GM19035 (cell line): ENCODE measurements at regions not wholly inside any gene's neighbourhood (a gene's known extent, or its start where the extent isn't known, plus 50 kb on each side); places are given as distances from the start of the nearest gene placed in this dataset.

Experiments
- ATAC-seq: cut with Tn5 transposase; IDR thresholded peaks from one replicate; pipeline ENCODE4 v1.9.1; 2021; ENCODE audit not compliant: unreplicated experiment

DNA sequence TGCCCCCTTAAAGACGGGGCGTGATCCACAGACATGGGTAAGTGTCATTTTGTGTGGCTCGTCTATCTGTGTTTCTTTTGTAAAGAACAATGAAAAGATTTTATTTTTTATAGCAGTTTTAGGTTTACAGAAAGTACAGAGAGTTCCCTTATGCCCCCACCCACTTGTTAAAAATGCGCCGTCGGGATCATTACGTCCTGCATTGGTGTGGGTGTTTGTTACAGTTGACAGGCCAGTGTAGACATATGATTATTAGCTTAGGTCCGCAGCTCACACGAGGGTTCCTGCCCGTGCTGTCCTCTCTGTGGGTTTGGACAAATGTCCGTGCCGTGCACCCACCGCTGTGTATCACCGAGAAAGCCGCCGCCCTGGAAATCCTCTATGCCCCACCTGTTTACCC, 50.5 kb downstream of the RGS12 start:
- no peak for ATAC-seq

DNA sequence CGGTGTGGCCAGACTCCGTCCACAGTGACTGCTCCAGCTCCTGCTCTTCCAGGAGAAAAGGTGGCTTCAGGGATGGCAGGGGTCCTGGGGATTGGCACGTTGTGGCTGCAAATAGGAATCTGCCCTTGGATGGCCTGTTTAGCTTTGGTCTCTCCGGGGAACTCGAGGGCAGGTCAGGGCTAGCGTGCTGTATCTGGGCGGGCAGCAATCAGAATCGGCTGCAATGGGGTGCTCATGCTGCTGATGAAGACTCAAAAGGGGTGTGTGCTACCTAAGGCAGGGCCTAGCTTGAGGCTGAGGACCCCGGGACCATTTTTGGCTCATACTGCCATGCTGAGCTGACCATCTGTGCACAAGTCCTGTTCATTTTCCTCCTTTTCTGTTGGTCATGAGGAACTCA, 51.3 kb downstream of the RGS12 start:
- ATAC-seq = no peak

DNA sequence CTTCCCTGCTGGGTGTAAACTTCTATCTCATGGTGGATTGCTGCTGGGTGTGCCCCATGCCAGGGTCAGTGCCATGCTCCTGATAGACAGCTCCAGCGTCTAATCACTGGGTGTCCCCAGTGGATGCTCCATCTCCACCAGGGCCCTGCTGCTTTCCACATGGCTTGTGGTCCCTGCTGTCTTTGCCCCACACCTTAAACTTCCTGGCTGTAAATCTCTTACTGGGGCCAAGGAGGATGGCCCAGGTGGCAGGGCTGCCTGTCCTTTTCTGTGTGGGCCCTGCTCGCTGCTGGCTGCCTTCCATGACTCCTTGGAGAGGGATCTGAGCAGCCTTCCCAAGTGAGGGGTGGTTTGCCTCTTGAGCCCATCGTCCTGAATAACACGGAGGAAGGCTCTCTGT, 51.8 kb downstream of the RGS12 start:
- ATAC-seq = no peak

DNA sequence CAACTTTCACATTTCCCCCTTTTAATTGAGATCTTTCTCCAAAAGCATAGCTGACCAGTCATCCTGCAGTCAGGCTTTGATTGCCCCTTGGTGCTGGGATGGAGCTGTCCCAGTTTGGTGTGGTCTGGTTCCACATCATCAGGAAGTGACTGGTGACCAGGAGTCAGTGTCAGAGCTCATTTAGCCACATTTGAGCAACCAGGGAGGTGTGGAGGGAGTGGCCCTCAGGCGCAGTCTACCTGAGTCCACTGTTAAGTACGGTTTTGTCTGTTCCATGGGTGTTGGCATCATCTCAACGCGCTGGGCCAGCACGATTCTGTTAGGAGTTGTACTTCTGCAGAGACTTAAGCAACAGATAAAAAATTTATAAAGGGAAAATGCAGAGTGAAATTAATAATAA, 52.6 kb downstream of the RGS12 start:
- no peak for ATAC-seq

DNA sequence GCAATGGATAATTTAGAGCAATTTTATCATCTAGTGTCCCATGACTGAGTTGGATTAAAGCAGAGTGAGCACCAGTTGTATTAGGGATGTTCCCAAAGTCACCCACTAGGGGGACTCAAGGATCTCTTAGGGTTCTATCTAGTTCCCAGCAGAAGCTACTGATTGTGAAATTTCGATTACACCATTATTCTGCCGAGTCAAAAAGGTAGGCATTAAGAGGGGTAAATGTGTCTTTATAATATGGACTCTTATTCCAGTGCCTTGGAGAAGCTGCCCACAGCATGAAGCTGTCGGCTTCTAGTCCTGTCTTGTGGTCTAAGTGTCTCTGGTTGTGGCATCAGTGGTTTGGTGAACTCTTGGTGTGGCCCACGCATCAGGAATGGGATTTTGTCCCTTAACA, 53.3 kb downstream of the RGS12 start:
- no peak for ATAC-seq

DNA sequence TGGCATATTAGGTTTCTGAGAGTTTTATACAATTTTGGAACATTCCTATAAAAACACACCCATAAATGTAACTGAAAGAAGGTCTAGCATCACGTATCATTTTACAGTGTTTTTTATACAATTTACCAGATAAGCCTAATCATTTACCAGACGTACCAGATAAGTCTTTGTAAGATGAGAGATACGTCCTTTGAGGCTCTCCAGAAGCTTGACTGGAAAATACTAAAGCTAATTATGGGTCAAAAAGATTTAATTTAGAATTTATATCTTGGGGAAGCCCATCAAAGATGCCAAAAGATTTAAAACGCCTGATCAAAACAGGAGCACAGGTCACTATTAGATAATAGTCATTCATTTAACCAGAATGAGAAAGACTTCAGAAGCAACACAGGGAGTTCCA, 55.0 kb downstream of the RGS12 start:
- ATAC-seq = no peak

DNA sequence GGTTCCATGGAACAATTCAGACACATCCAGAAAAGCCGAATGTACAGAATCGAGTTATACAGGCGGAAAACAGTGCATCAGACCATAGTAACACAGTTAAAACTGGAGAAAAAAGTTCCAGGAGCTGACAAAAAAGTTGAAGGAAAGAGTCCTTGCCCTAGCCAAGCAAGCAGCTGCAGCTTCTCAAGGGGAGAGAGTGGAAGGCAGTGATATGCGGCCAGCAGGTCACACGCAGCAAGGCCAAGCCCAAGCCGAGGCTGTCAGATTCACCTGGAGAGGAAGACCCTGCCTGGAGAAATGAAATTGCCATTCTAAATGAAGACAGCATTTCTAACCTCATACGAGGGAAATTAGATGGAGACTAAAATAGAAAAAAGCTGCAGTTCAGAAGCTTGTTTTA, 55.8 kb downstream of the RGS12 start:
- no peak for ATAC-seq

DNA sequence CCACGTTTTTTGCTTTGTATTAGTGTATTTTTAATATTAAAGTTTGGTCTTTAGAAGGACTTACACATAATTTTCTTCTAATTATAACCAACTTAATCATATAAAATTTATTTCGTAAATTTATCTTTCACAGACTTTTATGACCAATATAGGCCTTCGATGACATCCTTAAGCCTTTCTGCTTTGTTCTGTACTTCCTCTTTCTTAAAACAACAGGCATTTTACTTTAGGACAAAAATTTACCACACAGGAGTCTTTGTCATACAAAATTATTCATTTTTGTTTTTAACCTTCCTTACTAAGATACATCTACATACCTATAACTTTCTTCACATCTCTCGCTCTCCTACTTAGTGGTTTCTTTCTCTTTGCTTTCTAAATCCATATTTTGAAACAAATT, 56.3 kb downstream of the RGS12 start:
- no peak for ATAC-seq

DNA sequence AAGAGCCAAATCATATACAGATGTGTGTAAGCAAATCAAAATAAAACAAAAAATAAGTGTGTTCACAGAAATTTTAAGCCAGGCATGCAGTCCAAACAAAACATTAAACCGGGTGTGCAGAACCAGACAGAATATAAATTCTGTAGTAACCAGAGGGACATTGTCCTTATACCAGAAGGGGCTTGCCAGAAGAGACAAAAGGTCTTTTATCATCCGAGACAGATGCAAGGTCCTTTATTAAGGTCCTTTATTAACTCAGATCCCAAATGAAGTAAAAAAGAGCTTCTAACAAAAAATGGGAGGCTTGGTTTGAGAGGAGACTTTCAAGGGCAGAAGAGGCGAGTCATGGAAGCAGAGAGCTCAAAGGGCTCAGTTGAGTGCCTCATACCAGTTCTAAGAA, 59.2 kb downstream of the RGS12 start:
- no peak for ATAC-seq

DNA sequence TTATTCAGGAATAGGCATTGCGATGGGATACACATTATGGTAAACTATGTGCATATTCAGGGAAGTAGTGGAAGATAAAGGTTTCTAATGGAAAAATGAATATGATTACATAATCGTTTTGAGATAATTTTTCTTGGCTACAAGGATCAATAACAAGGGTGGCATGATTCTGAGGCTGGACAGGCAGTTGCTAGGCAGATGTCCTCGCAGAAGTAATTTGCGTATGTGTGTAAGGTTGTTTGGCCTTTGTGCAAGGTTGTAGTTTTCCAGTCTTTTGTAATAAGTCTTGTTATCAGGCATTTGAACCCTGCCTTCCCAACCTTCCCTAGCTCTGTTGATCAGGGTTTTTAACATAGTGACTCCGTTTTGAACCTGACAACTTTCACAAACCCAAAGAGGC, 59.7 kb downstream of the RGS12 start:
- ATAC-seq = no peak

DNA sequence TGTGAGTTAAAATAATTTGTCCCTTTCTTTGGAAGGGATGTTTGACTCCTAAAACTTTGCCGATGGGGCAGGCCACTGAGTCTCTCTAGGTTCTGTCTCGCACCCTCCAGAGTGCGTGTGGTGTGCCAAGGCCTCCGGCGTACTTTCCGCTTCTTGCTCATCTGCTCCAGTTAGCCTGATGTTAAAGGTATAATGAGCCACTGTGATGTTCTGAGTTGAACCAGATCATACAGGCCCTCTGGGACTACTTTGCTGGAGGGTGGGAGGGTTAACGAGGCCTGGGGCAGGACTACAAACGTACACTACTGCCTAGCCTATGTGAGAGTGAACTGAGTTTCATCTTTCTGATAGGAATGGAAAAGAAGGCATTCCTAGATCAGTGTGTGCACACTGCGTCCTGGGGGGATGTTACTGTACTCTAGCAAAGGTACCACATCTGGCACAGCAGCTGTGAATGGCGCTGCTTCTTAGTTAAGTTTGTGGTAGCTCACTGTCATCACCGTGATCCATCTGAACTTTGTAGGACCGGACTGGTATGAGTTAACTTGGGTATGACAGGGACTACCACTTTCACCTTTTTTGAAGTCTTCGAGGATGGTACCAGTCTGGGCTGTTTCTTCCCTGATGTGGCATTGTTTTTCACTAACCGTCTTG, 60.2 kb downstream of the RGS12 start:
- no peak for ATAC-seq

DNA sequence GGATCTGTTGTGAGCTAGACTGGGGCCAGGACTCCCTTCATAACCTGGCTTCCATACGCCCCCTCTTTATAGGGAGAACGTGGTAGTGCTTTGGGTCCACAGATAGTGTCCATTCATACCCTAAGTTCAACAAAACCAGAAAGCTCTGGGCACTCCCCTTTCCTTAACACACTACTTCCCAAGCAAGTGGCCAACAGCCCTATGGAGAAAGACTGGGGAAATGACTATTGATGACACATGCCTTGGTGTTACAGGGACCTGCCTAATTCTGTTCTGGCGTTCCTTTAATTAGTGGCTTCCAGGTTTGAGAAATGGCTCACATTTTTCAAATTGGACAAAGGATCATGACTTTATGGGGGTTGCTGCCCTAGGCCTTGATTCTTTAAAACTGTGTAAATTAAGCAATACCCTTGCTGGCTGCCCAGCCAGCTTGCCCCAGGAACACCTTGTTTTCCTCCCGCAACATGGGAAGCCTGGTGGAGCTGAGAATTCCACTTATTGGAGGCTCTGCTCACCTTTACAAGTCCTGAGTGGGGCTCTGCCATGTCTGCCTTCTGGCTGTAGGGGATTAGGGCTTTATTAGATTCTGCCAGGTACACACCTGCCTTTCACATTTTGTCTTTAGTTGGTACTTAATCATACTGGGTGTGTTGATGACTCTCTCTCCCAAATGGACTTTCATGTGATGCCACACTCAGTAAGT, 61.1 kb downstream of the RGS12 start:
- ATAC-seq = no peak

DNA sequence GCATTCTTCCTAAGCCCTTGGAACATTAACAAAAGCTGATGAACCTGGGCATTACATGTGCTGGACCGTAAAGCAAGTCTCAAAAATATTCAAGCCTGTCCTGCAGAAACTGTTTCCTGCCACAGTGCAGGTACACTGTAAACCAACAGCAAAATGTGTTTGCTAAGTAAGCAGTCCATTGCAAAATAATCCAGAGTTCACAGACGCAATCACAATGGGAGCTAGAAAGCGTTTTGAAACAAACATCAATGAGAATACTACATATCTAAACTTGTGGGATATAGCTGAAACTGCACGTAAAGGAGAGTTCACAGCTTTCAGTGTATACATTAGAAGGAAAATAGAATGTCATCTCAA, 61.6 kb downstream of the RGS12 start:
- ATAC-seq = no peak

DNA sequence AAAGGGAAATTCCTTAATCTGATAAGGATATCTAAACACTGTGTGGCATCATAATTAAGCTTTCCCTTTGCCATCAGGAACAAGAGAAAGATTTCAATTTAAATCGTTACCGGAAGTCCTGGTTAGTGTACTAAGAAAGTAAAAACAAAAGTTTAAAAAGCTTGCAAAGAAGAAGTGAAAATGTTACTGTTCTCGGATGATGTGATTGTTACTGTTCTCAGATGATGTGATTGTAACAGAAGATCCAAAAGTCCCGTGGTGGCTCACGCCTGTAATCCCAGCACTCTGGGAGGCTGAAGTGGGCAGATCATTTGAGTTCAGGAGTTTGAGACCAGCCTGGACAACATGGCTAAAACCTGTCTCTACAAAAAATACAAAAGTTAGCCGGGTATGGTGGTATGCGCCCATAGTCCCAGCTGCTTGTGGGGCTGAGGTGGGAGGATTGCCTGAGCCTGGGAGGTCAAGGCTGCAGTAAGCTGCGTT, 62.5 kb downstream of the RGS12 start:
- peak; percentile 87 for ATAC-seq

DNA sequence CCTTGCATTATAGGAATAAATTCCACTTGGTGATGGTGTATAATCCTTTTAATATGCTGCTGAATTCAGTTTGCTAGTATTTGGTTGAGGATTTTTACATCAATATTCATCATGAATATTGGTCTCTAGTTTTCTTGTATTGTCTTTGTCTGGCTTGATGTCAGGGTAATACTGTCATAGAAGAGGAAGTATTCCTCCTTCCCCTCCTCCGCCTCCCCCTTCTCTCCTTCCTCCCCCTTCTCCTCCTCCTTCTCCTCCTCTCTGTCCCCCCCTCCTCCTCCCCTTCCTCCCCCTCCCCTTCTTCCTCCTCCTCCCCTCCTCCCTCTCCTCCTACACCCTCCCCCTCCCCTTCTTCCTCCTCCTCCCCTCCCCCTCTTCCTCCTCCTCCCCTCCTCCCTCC, 65.8 kb downstream of the RGS12 start:
- ATAC-seq = no peak

DNA sequence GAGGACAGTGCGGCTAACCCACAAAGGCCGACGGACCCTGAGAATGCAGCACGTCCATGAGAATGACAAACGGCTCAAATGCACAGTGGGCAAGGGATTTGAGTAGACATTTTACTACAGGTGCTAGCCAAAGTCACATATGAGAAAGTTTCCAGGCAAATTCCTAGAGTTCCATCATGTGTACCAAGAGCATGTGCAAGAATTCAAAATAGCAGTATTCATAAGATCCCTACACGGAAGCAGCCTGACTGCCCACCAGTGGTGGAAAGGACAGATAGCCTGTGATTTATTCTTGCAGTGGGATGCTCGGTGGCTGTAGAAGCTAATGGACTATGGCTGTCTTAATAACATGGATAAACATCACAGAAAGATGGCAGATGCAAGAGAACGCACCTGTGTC, 68.0 kb downstream of the RGS12 start:
- ATAC-seq = no peak

DNA sequence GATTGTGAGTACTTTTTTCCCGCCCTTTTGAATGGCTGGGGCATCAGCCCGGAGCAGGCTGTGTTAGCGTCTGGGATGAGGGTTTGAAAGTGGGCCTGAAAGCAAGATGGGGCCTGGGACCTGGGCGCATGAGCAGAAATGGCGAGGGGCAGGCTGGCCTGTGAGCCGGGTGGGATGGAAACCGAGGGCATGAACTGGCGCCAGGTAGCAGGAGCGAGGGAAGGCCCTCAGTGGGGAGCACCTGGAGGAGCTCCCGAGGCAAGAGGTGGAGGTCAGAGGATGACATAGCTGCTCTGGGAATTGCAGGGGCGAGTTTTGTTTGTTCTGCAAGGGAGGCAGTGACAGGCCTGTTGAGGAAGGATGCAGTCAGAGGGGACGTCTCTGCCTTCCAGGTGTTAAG, 68.6 kb downstream of the RGS12 start:
- ATAC-seq = no peak

DNA sequence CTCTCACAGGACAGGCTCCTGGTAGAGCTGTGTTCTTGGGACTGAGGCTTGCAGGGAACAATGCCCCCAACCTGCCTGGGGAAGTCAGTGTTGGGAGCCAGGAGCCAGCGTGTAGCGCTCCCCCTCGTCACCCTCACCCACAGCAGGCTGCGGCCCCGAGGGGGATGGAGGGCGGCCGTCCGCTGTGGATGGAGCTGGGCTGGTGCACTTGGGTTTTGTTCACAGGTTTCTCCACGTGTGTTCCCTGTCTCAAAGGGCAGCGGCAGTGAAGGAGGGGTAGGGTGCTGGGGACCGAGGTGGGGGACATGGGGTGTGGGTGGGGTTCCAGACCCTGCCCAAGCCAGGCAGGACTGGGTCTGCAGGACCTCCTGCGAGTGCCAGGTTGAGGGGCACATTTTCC, 69.1 kb downstream of the RGS12 start:
- no peak for ATAC-seq

DNA sequence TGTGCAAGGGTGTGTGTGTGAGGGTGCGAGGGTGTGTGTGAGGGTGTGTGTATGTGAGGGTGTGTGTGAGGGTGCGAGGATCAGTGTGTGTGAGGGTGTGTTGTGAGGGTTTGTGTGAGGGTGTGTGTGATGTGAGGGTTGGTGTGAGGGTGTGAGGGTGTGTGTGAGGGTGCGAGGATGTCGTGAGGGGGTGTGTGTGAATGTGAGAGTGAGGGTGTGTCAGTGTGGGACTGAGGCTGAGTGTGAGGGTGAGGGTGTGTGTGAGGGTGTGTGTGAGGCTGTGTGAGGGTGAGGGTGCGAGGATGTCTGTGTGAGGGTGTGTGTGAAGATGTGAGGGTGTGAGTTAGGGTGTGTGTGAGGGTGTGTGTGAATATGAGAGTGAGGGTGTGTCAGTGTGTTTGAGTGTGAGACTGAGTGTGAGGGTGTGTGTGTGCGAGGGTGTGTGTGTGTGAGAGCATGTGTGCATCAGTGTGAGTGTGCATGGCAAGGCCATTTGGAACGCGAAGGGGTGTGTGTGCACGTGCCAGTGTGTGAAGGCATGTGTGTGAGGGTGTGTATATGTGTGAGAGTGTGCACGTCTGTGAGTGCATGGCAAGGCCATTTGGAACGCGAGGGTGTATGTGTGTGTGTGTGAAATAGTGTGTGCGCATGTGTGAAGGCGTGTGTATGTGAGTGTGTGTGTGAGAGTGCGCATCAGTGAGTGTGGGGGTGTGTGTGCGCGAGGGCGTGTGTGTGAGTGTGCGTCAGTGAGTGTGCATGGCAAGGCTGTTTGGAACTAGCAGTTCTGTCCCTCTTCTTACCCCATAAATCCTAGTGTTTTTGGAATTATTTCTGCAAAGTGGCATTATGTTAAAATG, 69.8 kb downstream of the RGS12 start:
- ATAC-seq = no peak

DNA sequence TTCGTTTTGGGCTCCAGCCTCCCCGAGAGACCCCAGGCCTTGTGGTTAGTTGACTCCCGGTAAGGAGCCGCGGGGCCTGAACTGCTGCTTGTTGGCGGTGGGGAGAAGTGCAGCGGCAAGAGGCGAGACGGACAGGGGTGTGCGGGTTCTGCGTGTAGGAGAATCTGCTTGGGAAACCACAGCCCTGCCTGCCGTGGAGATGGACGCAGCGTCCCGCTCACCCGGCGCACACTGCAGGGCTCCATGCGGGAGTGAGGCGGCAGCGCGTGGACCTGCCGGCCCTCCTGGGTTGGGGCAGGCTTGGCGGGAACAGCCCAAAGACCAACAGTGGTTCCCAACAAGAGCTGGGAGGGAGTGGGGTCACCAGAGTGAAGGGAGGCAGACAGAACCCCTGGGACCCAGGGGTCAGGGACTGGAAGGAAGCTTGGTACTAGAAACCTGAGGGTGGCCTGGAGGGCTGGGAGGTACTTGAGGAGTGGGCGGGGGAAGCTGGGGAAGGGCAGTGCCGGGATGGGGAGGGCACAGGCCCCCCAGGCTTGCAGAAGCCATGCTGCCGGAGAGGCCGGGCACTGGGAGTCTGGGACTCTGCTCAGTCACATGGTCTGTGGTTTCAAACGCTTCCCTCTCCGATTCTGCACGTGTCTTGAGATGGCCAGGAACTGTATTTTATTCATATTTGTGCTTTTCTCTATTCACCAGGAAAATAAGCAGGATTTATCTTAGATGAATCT, 70.8 kb downstream of the RGS12 start:
- ATAC-seq = no peak

DNA sequence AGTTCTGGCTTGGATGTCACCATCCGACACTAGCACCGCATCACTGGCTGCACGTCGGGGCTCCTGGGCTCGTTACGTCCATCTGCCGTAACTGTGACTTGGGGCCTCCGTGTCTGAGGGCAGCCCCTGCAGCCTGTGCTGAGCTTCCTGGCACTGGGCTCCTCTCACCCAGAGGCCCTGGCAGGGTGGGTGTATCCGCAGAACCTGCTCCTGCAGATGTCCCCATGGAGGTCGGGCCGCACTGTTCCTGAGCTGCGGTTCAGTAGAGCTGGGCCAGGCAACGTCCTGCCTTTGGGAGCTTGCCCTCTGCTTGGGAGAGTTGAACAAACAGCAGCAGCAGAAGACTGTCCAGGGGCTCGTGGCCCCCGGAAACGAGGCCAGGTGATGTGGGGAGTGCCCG, 71.4 kb downstream of the RGS12 start:
- no peak for ATAC-seq
